HG02852 (cell line): ENCODE measurements at regions not wholly inside any gene's neighbourhood (a gene's known extent, or its start where the extent isn't known, plus 50 kb on each side); places are given as distances from the start of the nearest gene placed in this dataset.
A peak's percentile ranks its signal among the peaks of the same experiment; 100 is the strongest.

ENCODE experiments used
- ATAC-seq: cut with Tn5 transposase; IDR thresholded peaks from one replicate; pipeline ENCODE4 v1.9.1; 2021; ENCODE audit warnings: mild to moderate bottlenecking, moderate library complexity; ENCODE audit not compliant: unreplicated experiment

GRCh38 chr4:162366146-162366545, 202.3 kb upstream of the FSTL5 start:
- ATAC-seq = no peak

- ATAC-seq = no peak
Measured at GRCh38 chr4:162364651-162365050, 200.9 kb upstream of the FSTL5 start.

- no peak for ATAC-seq
Measured at GRCh38 chr4:162360369-162361149, 196.8 kb upstream of the FSTL5 start.

GRCh38 chr4:162356181-162356580, 192.4 kb upstream of the FSTL5 start:
- ATAC-seq = no peak

- no peak for ATAC-seq
Measured at GRCh38 chr4:162352580-162353107, 188.8 kb upstream of the FSTL5 start.

GRCh38 chr4:162350331-162350730, 186.5 kb upstream of the FSTL5 start:
- ATAC-seq = no peak

GRCh38 chr4:162349395-162349794, 185.6 kb upstream of the FSTL5 start:
- ATAC-seq = no peak

GRCh38 chr4:162347842-162348213, 184.0 kb upstream of the FSTL5 start:
- no peak for ATAC-seq

- ATAC-seq = no peak
Measured at GRCh38 chr4:162347156-162347841, 183.5 kb upstream of the FSTL5 start.

GRCh38 chr4:162343967-162344366, 180.2 kb upstream of the FSTL5 start:
- no peak for ATAC-seq

- ATAC-seq = no peak
Measured at GRCh38 chr4:162341533-162341932, 177.7 kb upstream of the FSTL5 start.

GRCh38 chr4:162323919-162324318, 160.1 kb upstream of the FSTL5 start:
- ATAC-seq = no peak

- no peak for ATAC-seq
Measured at GRCh38 chr4:162322054-162322453, 158.3 kb upstream of the FSTL5 start.

- no peak for ATAC-seq
Measured at GRCh38 chr4:162285753-162286152, 122.0 kb upstream of the FSTL5 start.

- no peak for ATAC-seq
Measured at GRCh38 chr4:162282684-162283083, 118.9 kb upstream of the FSTL5 start.

GRCh38 chr4:162274354-162274753, 110.6 kb upstream of the FSTL5 start:
- ATAC-seq = peak; percentile 98

GRCh38 chr4:162272215-162272614, 108.4 kb upstream of the FSTL5 start:
- ATAC-seq = no peak

- ATAC-seq = no peak
Measured at GRCh38 chr4:162268911-162269310, 105.1 kb upstream of the FSTL5 start.

GRCh38 chr4:162265802-162266201, 102.0 kb upstream of the FSTL5 start:
- ATAC-seq = no peak

GRCh38 chr4:162245051-162245450, 81.3 kb upstream of the FSTL5 start:
- no peak for ATAC-seq

GRCh38 chr4:162241857-162242256, 78.1 kb upstream of the FSTL5 start:
- no peak for ATAC-seq
